Prostate gland (tissue), 2 donors: ENCODE measurements at regions not wholly inside any gene's neighbourhood (a gene's known extent, or its start where the extent isn't known, plus 50 kb on each side); places are given as distances from the start of the nearest gene placed in this dataset.

Experiments
- CTCF ChIP-seq, 4 experiments: fragments of 200-600 bp in 2 of 4; fragments of 450-650 bp in 2 of 4; sonication (generic) in 2 of 4; IDR thresholded peaks; 1 replicate in 3 of 4; 2 replicates in 1 of 4; pipeline ENCODE4 v1.5.1; 2016 to 2019; ENCODE audit warnings: antibody characterized with exemption in 4 of 4, mild to moderate bottlenecking in 2 of 4, moderate library complexity in 2 of 4
- POLR2A ChIP-seq: fragments of 450-650 bp; IDR thresholded peaks from one replicate; pipeline ENCODE4 v1.6.1; 2016; ENCODE audit warnings: antibody characterized with exemption, mild to moderate bottlenecking
- POLR2AphosphoS5 ChIP-seq: sonication (generic); formaldehyde crosslinking; IDR thresholded peaks from one replicate; pipeline ENCODE4 v1.6.1; 2017; ENCODE audit warnings: antibody characterized with exemption

DNA sequence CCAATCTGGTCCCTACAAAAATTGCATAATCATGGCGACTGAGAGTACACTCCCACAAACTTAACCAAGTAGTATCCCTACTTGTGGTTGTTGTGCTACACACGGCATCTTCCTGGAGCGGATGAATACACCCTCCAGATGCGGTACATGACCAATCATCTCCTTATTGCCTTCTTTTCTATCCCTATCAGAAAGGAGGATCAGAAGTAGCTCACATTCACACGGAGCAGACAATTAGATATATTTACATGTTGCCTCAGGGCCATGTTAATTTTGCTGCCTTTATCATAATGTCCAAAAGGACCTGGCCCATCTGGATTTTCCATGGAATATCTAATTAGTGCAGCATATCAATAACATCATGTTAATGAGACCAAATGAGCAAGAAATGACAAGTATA is 96.4 kb upstream of the RNU6-1 start:
- TF ChIP-seq CTCF (IDR thresholded peaks at IDR 0.05) (no peak), POLR2AphosphoS5 (no peak), POLR2A (no peak)
